ENCODE measurements at regions not wholly inside any gene's neighbourhood (a gene's known extent, or its start where the extent isn't known, plus 50 kb on each side); places are given as distances from the start of the nearest gene placed in this dataset.

DNA sequence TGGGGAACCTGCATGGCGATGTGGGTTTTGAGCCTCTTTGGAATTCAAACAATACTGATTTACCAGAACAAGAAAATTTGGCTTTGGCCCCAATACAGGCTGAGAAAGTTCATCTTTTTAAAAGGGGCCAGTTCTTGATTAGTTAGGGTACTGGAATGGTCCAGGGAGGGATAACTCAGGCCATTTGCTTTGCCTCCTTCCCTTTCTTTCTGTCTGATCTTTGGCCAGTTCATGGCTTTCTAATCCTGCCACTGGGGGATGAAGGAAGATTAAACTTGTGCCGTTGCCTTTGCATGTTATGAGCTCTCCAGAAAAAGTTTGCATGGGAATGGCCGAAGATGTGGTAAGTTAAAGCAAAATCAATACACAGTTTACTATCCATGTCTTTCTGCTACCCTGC lies 78.4 kb downstream of the ADAMTS15 start:
- H3K27ac ChIP-seq (ENCODE audit: insufficient read depth, low read depth, low read length, poor library complexity, severe bottlenecking) = no peak overlapping the region
- H3K4me1 ChIP-seq (ENCODE audit: control insufficient read depth, insufficient read depth, low read length) = peaks cover 7% of the 10 kb centered on the region
- no peaks in the 10 kb centered on the region for H3K9me3 ChIP-seq (ENCODE audit: control insufficient read depth, low read length)
- no peak overlapping the region for H3K4me3 ChIP-seq (ENCODE audit: insufficient read depth, low read depth, low read length)
- H3K36me3 ChIP-seq (ENCODE audit: control insufficient read depth, insufficient read depth, low read length) = no peaks in the 10 kb centered on the region
- WGBS, 2 experiments = 98% methylated on average over 3 of the region's 3 CpGs
- peaks cover 4% of the 10 kb centered on the region for H3K27me3 ChIP-seq (ENCODE audit: control insufficient read depth, insufficient read depth, low read length, poor library complexity, severe bottlenecking)

DNA sequence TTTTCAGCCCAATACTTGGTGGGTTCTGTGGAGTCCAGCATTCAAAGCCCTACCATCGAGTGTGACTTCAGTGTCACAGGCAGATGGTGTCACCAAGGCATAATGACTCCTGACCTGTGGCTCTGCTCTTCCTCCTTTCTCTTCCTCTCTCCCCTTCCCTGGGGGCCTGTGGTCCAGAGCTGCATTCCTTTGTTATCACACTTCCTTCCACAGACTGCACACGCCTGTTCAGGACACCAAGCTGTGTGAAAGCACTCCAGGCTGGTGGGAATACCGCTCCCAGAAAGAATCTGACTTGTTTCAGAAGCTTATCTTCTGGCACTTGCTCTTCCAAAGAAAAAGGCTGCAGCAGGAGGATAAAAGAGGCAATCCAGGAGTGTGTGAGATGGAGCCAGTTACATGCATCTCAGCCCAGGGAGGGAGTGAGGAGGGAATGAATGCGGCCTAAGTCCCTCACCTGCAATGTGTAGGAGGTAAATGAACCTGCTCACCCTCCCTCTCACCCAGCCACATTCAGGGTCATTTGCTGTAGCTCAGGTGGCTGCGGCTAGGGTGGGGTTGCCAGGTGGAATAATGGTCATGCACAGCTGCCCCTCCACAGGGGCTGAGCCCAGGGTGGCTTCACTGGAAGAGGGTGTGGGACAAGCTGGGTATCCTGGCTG lies 79.3 kb downstream of the ADAMTS15 start:
- H3K36me3 ChIP-seq (ENCODE audit: control insufficient read depth, insufficient read depth, low read length) = no peaks in the 10 kb centered on the region
- WGBS, 2 experiments = 89 to 91% methylated on average over 5 of the region's 5 CpGs

DNA sequence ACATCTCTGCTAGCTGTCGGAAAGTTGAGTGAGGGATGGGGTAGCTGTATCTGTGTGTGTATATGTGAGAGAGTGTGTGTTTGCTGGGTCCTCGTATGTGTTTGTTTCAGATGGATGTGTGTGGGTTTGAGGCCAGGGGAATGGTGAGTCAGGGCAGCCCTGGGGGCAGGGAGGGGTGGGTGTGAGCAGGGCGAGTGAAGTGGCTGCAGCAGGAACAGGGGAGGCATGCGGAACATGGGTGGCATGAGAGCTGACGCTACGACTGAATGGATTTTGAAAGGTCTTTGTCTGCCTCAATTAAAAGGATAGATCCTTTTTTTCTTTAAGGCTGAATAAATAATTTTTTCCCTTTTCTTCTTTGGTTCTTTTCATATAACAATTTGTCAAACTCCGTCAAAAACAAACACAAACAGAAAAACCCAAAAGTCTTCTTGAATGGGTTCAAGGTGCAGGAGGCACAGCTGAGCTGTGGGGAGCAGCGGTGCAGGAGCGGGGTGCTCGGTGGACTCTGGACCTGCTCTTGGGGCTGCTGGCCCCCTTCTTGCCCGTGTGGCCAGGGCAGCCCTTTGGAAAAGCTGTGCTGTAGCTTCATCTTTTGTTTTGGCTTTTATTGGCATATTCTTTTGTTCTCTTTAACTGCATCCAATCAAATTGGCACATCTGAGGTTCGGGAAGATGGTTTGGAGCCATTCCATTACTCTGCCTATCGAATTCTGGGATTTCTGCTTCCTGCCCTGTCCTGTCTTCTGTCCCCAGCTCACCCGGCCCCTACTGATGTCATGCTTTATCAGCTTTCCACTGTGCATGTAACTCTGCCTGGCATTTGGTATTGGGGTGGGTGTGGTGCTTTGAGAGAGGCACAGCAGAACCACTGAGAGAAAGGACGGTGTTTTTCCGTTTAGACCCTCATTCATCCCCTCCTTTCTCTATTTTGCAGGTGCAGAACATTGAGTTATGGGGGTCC lies 80.1 kb downstream of the ADAMTS15 start:
- Histone ChIP-seq H3K36me3 (ENCODE audit: control insufficient read depth, insufficient read depth, low read length) (no peaks in the 10 kb centered on the region), H3K9me3 (ENCODE audit: control insufficient read depth, low read length) (no peaks in the 10 kb centered on the region), H3K4me1 (ENCODE audit: control insufficient read depth, insufficient read depth, low read length) (peaks cover 3% of the 10 kb centered on the region), H3K27me3 (ENCODE audit: control insufficient read depth, insufficient read depth, low read length, poor library complexity, severe bottlenecking) (peaks cover 4% of the 10 kb centered on the region), H3K27ac (ENCODE audit: insufficient read depth, low read depth, low read length, poor library complexity, severe bottlenecking) (no peak overlapping the region), H3K4me3 (ENCODE audit: insufficient read depth, low read depth, low read length) (no peak overlapping the region)
- WGBS, 2 experiments = 86% methylated on average over 15 of the region's 16 CpGs

More for the DNA sequence above, 79.3 kb downstream of the ADAMTS15 start:
- H3K27me3 ChIP-seq (ENCODE audit: control insufficient read depth, insufficient read depth, low read length, poor library complexity, severe bottlenecking) = peaks cover 4% of the 10 kb centered on the region
- no peak overlapping the region for H3K27ac ChIP-seq (ENCODE audit: insufficient read depth, low read depth, low read length, poor library complexity, severe bottlenecking)
- H3K4me3 ChIP-seq (ENCODE audit: insufficient read depth, low read depth, low read length) = no peak overlapping the region
- H3K4me1 ChIP-seq (ENCODE audit: control insufficient read depth, insufficient read depth, low read length) = peaks cover 3% of the 10 kb centered on the region
- H3K9me3 ChIP-seq (ENCODE audit: control insufficient read depth, low read length) = no peaks in the 10 kb centered on the region

DNA sequence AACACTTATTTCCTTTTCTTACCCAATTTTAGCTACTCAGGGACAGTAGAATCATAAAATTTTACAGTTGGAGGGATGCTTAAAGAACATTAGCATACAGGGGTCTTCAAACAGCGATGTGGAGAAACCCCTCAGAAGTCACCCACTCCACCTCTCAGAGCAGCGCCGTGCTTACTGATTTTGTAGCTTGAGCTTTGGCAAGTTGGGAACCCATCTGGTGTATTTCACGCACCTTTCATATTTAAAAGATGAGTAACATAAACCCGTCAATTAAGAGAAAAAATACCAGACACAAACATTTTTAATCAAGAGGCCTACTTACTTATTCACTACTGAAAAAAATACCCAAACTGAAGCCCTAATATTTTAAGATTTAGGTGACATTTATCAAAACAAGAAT lies 80.9 kb downstream of the ADAMTS15 start:
- peaks cover 3% of the 10 kb centered on the region for H3K4me1 ChIP-seq (ENCODE audit: control insufficient read depth, insufficient read depth, low read length)
- no peak overlapping the region for H3K4me3 ChIP-seq (ENCODE audit: insufficient read depth, low read depth, low read length)
- H3K27me3 ChIP-seq (ENCODE audit: control insufficient read depth, insufficient read depth, low read length, poor library complexity, severe bottlenecking) = peaks cover 4% of the 10 kb centered on the region
- H3K27ac ChIP-seq (ENCODE audit: insufficient read depth, low read depth, low read length, poor library complexity, severe bottlenecking) = no peak overlapping the region
- 93% methylated on average over 5 of the region's 5 CpGs for WGBS, 2 experiments
- no peaks in the 10 kb centered on the region for H3K36me3 ChIP-seq (ENCODE audit: control insufficient read depth, insufficient read depth, low read length)
- no peaks in the 10 kb centered on the region for H3K9me3 ChIP-seq (ENCODE audit: control insufficient read depth, low read length)

DNA sequence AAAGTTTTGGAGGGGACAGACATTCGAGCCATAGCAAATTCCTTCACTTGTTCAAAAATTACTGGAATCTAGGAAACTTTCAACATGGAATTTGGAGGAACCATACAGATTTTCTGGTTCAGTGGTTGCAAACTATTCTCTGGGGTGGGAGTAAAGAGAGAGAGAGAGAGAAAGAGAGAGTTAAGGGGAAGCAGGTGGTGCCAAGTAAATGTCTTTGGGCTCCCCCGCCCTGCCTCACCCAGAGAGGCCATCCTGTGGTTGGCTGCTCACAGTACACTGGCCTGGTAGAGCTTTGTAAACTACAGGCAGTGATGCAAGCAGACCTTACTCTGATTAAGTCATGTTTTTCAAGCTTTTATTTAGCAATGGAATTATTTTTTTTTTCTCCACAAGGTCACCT lies 82.6 kb downstream of the ADAMTS15 start:
- WGBS, 2 experiments = 90 to 91% methylated on average over 2 of the region's 2 CpGs
- peaks cover 4% of the 10 kb centered on the region for H3K27me3 ChIP-seq (ENCODE audit: control insufficient read depth, insufficient read depth, low read length, poor library complexity, severe bottlenecking)
- peaks cover 3% of the 10 kb centered on the region for H3K4me1 ChIP-seq (ENCODE audit: control insufficient read depth, insufficient read depth, low read length)
- H3K27ac ChIP-seq (ENCODE audit: insufficient read depth, low read depth, low read length, poor library complexity, severe bottlenecking) = no peak overlapping the region
- H3K36me3 ChIP-seq (ENCODE audit: control insufficient read depth, insufficient read depth, low read length) = no peaks in the 10 kb centered on the region
- H3K9me3 ChIP-seq (ENCODE audit: control insufficient read depth, low read length) = no peaks in the 10 kb centered on the region
- H3K4me3 ChIP-seq (ENCODE audit: insufficient read depth, low read depth, low read length) = no peak overlapping the region

DNA sequence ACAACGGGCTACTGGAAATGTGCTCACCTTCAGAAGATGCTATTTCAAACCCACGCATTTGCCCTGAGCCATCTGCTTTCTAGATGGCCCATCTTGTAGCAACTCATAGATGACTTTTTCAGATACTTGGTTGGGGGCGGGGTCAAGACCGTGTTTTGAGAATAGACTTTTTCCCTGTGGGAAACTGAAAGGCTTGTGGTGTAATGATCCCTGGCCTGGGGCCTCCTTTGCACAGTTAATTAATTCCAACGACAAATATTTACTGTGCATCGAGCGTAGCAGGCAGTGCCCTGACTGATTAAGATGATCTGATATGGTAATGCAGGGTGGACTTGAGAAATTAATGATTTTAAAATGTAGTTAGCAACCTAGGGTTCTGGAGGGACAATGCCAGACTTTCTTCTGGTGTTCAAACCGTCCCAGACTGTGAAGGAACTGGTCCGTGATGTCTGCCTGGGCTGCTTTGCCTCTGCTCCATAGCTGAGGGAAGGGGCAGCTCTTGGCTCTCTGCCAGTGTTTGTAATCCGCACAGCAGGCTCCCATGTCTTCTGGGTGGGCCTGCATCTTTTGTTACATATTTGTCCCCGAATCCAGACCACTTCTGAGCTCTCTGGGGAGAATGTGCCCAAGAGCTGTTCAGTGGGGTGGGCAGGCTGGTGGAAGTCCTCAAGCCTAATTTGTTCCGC lies 84.8 kb downstream of the ADAMTS15 start:
- WGBS, 2 experiments = 90 to 92% methylated on average over 11 to 12 of the region's 12 CpGs
- no peak overlapping the region for H3K27ac ChIP-seq (ENCODE audit: insufficient read depth, low read depth, low read length, poor library complexity, severe bottlenecking)
- peaks cover 3% of the 10 kb centered on the region for H3K4me1 ChIP-seq (ENCODE audit: control insufficient read depth, insufficient read depth, low read length)
- no peak overlapping the region for H3K4me3 ChIP-seq (ENCODE audit: insufficient read depth, low read depth, low read length)
- no peaks in the 10 kb centered on the region for H3K27me3 ChIP-seq (ENCODE audit: control insufficient read depth, insufficient read depth, low read length, poor library complexity, severe bottlenecking)
- H3K9me3 ChIP-seq (ENCODE audit: control insufficient read depth, low read length) = no peaks in the 10 kb centered on the region
- H3K36me3 ChIP-seq (ENCODE audit: control insufficient read depth, insufficient read depth, low read length) = no peaks in the 10 kb centered on the region

DNA sequence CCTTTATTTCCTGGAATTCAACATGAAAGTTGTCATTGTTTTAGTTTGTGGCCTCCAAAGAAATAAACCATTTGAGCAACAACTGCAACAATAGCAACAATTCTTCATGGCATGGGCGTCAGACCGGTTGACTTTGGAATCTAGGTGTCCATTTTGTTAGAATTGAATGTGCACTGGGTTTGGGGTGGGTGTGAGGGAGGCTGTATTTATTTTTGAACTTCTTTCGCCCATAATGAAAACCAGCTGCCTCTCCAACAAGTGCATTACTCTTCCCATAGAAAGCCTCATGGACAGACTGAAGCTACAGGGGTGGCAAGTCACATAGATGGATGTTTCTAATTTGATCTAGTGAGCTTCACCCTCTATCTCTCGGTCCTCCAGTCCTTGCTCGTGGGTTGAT lies 85.4 kb downstream of the ADAMTS15 start:
- no peak overlapping the region for H3K27ac ChIP-seq (ENCODE audit: insufficient read depth, low read depth, low read length, poor library complexity, severe bottlenecking)
- no peak overlapping the region for H3K4me3 ChIP-seq (ENCODE audit: insufficient read depth, low read depth, low read length)
- H3K36me3 ChIP-seq (ENCODE audit: control insufficient read depth, insufficient read depth, low read length) = no peaks in the 10 kb centered on the region
- H3K4me1 ChIP-seq (ENCODE audit: control insufficient read depth, insufficient read depth, low read length) = peaks cover 3% of the 10 kb centered on the region
- no peaks in the 10 kb centered on the region for H3K9me3 ChIP-seq (ENCODE audit: control insufficient read depth, low read length)
- WGBS, 2 experiments = 93 to 96% methylated on average over 5 of the region's 5 CpGs
- H3K27me3 ChIP-seq (ENCODE audit: control insufficient read depth, insufficient read depth, low read length, poor library complexity, severe bottlenecking) = no peaks in the 10 kb centered on the region

DNA sequence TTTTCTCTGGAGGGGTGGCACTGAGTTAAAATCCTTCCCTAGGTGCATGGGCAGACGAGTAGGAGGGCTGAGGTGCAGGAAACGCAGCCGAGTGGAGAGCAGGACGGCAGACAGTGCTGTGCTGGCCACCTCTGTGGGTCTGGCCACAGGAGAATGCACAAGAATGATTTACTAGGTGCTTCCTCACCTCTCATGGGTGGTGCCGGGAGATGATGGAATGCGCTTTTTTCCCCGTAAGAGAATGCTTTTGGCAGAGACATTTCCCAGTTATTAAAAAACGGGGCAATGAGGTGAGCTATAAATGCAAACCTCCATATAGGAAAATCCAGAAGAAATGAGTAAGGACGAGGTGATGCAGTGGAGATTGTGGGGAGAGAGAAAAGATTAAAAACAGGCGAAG lies 86.1 kb downstream of the ADAMTS15 start:
- Histone ChIP-seq H3K9me3 (ENCODE audit: control insufficient read depth, low read length) (no peaks in the 10 kb centered on the region), H3K36me3 (ENCODE audit: control insufficient read depth, insufficient read depth, low read length) (no peaks in the 10 kb centered on the region), H3K4me1 (ENCODE audit: control insufficient read depth, insufficient read depth, low read length) (peaks cover 3% of the 10 kb centered on the region), H3K27ac (ENCODE audit: insufficient read depth, low read depth, low read length, poor library complexity, severe bottlenecking) (no peak overlapping the region), H3K27me3 (ENCODE audit: control insufficient read depth, insufficient read depth, low read length, poor library complexity, severe bottlenecking) (no peaks in the 10 kb centered on the region), H3K4me3 (ENCODE audit: insufficient read depth, low read depth, low read length) (no peak overlapping the region)
- 93 to 94% methylated on average over 10 of the region's 10 CpGs for WGBS, 2 experiments

DNA sequence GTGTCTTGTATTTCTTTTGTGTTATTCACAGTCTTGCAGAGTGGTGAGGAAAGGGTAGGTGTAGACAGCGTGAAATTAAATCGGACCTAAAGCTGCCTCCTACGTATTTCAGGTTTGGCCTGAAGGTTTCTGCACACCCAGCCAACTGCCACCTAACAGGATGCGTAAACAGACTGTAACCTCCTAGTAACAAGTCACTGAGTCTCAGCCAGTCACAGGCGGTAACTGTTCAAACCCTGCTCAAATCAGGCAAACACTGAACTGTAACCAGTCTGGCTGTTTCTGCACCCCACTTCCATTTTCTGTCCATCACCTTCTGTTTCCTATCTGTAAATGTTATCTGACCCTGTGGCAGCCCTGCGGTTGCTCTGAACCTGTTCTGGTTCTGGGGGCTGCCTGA lies 87.1 kb downstream of the ADAMTS15 start:
- no peaks in the 10 kb centered on the region for H3K27me3 ChIP-seq (ENCODE audit: control insufficient read depth, insufficient read depth, low read length, poor library complexity, severe bottlenecking)
- H3K4me3 ChIP-seq (ENCODE audit: insufficient read depth, low read depth, low read length) = no peak overlapping the region
- no peaks in the 10 kb centered on the region for H3K9me3 ChIP-seq (ENCODE audit: control insufficient read depth, low read length)
- H3K27ac ChIP-seq (ENCODE audit: insufficient read depth, low read depth, low read length, poor library complexity, severe bottlenecking) = no peak overlapping the region
- H3K36me3 ChIP-seq (ENCODE audit: control insufficient read depth, insufficient read depth, low read length) = no peaks in the 10 kb centered on the region
- H3K4me1 ChIP-seq (ENCODE audit: control insufficient read depth, insufficient read depth, low read length) = peaks cover 3% of the 10 kb centered on the region
- 93% methylated on average over 6 of the region's 6 CpGs for WGBS, 2 experiments

Measured in ectodermal cell (in vitro differentiated cells).